DOHH2 (cell line): ENCODE measurements at regions not wholly inside any gene's neighbourhood (a gene's known extent, or its start where the extent isn't known, plus 50 kb on each side); places are given as distances from the start of the nearest gene placed in this dataset.

Experiments
- H3F3A ChIP-seq: fragments of 200-600 bp; sonication (generic), shearing (Covaris generic); 2 replicates; pipeline ENCODE4 v1.6.0; 2016; ENCODE audit warnings: antibody characterized with exemption, mild to moderate bottlenecking; ENCODE audit not compliant: control insufficient read depth, insufficient read depth
- H3K27ac ChIP-seq: fragments of 200-600 bp; sonication (generic); 2 replicates; pipeline ENCODE4 v1.5.1; 2014; ENCODE audit warnings: low read depth, mild to moderate bottlenecking, low read length, moderate library complexity
- H3K27me3 ChIP-seq: fragments of 200-600 bp; sonication (generic); 2 replicates; pipeline ENCODE4 v1.6.1; 2014; ENCODE audit warnings: mild to moderate bottlenecking, low read length, mixed read lengths; ENCODE audit not compliant: control insufficient read depth
- H3K36me3 ChIP-seq: fragments of 200-600 bp; sonication (generic); 2 replicates; pipeline ENCODE4 v1.6.1; 2014; ENCODE audit warnings: mild to moderate bottlenecking, low read length, moderate library complexity, mixed read lengths; ENCODE audit not compliant: control insufficient read depth
- H3K4me1 ChIP-seq: fragments of 200-600 bp; sonication (generic); 2 replicates; pipeline ENCODE4 v1.6.1; 2014; ENCODE audit warnings: mild to moderate bottlenecking, low read length, mixed read lengths; ENCODE audit not compliant: control insufficient read depth
- H3K4me2 ChIP-seq: fragments of 200-600 bp; sonication (generic); 2 replicates; pipeline ENCODE4 v1.6.0; 2014; ENCODE audit warnings: mild to moderate bottlenecking, low read length, moderate library complexity
- H3K4me3 ChIP-seq: fragments of 200-600 bp; sonication (generic); 2 replicates; pipeline ENCODE4 v1.5.1; 2014; ENCODE audit warnings: mild to moderate bottlenecking, low read length, mixed read lengths
- H3K79me2 ChIP-seq: fragments of 200-600 bp; sonication (generic); 2 replicates; pipeline ENCODE4 v1.6.1; 2014; ENCODE audit warnings: mild to moderate bottlenecking, low read length, mixed read lengths; ENCODE audit not compliant: control insufficient read depth
- H3K9me2 ChIP-seq: fragments of 200-600 bp; sonication (generic); replicated peaks from 2 replicates; pipeline ENCODE4 v1.6.1; 2014; ENCODE audit warnings: mild to moderate bottlenecking, low read length, mixed read lengths; ENCODE audit not compliant: control insufficient read depth
- H3K9me3 ChIP-seq: fragments of 200-600 bp; sonication (generic); 2 replicates; pipeline ENCODE4 v1.6.1; 2014; ENCODE audit warnings: antibody characterized with exemption, low read length, mixed read lengths; ENCODE audit not compliant: control insufficient read depth, insufficient read depth
- H4K20me1 ChIP-seq: fragments of 200-600 bp; sonication (generic); 2 replicates; pipeline ENCODE4 v1.6.0; 2014; ENCODE audit warnings: low read depth, mild to moderate bottlenecking, antibody characterized with exemption, low read length, moderate library complexity; ENCODE audit not compliant: control insufficient read depth, insufficient read depth
- CTCF ChIP-seq: fragments of 200-600 bp; sonication (generic); IDR thresholded peaks from one replicate; pipeline ENCODE4 v1.5.1; 2014; ENCODE audit warnings: antibody characterized with exemption, mild to moderate bottlenecking, low read depth, low read length; ENCODE audit not compliant: poor library complexity, severe bottlenecking
- EZH2phosphoT487 ChIP-seq: fragments of 200-600 bp; sonication (generic); IDR thresholded peaks from 2 replicates; pipeline ENCODE4 v1.6.1; 2017; ENCODE audit warnings: borderline replicate concordance, mild to moderate bottlenecking, antibody characterized with exemption, low read length, moderate library complexity, mixed read lengths

GRCh38 chr2:38187541-38188011 is 111.6 kb upstream of the CYP1B1 start:
- Histone ChIP-seq H4K20me1 (no peaks in the 10 kb centered on the region), H3K27me3 (no peaks in the 10 kb centered on the region), H3K27ac (no peak overlapping the region), H3K4me2 (no peak overlapping the region), H3K4me3 (no peak overlapping the region), H3K79me2 (no peaks in the 10 kb centered on the region), H3K9me2 (no peaks in the 10 kb centered on the region), H3K9me3 (no peaks in the 10 kb centered on the region), H3K36me3 (no peaks in the 10 kb centered on the region), H3K4me1 (peaks cover 26% of the 10 kb centered on the region), H3F3A (no peaks in the 10 kb centered on the region)
- TF ChIP-seq EZH2phosphoT487 (no peak), CTCF (no peak)

- 0 out of 2 replicates have a peak overlapping the region, but pooled peaks have one; percentile 7 for H3K27ac ChIP-seq
- TF ChIP-seq CTCF (no peak), EZH2phosphoT487 (no peak)
- no peaks in the 10 kb centered on the region for H3K36me3 ChIP-seq
Measured at GRCh38 chr2:38185012-38185491, 109.1 kb upstream of the CYP1B1 start.

GRCh38 chr2:38182492-38183003 is 106.6 kb upstream of the CYP1B1 start:
- H3F3A ChIP-seq: no peaks in the 10 kb centered on the region
- H3K27ac ChIP-seq: no peak overlapping the region
- H3K27me3 ChIP-seq: 0 out of 2 replicates have a peak, but pooled peaks cover 2% of the 10 kb centered on the region
- H4K20me1 ChIP-seq: no peaks in the 10 kb centered on the region
- H3K4me3 ChIP-seq: no peak overlapping the region
- TF ChIP-seq CTCF: no peak
- no peak for TF ChIP-seq EZH2phosphoT487
- H3K9me2 ChIP-seq: no peaks in the 10 kb centered on the region
- H3K79me2 ChIP-seq: no peaks in the 10 kb centered on the region
- no peak overlapping the region for H3K4me2 ChIP-seq
- no peaks in the 10 kb centered on the region for H3K36me3 ChIP-seq
- H3K4me1 ChIP-seq: peaks cover 26% of the 10 kb centered on the region
- no peaks in the 10 kb centered on the region for H3K9me3 ChIP-seq

More at GRCh38 chr2:38185012-38185491, 109.1 kb upstream of the CYP1B1 start:
- H3K4me3 ChIP-seq: peak overlapping the region; percentile 37; the same call in 1 of the 2 replicates
- no peaks in the 10 kb centered on the region for H3K79me2 ChIP-seq
- H3K27me3 ChIP-seq: no peaks in the 10 kb centered on the region
- H3K4me2 ChIP-seq: peak overlapping the region; percentile 46
- no peaks in the 10 kb centered on the region for H3K9me3 ChIP-seq
- H3K4me1 ChIP-seq: peaks cover 26% of the 10 kb centered on the region
- no peaks in the 10 kb centered on the region for H3F3A ChIP-seq
- H3K9me2 ChIP-seq: no peaks in the 10 kb centered on the region
- H4K20me1 ChIP-seq: no peaks in the 10 kb centered on the region
